CD4-positive, alpha-beta T cell treated with Interferon gamma for 1 hour (primary cell): ENCODE measurements at regions not wholly inside any gene's neighbourhood (a gene's known extent, or its start where the extent isn't known, plus 50 kb on each side); places are given as distances from the start of the nearest gene placed in this dataset.

Source experiments
- DNase-seq: peaks from one replicate; pipeline ENCODE4 v3.0.0-alpha.2; 2020

GRCh38 chr7:67571026-67571545, 574.5 kb downstream of the TYW1 start:
- no peak for DNase-seq

DNA sequence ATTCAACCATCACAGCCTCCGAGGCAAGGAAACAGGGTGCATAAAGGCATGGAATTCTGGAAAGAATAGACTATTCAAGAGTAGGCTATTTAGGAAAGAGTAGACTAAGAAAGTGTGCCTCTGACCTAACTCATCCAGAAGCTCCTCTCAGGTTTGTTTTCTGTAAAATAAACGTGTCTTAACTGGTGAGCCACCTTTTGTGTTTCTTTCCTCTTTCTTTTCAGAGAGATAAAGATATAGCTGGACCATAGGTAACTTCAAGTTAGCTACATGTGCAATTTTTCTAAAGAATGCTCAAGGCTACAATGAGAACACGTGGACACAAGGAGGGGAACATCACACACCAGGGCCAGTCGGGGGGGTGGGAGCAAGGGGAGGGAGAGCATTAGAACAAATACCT, 577.0 kb downstream of the TYW1 start:
- no peak for DNase-seq

DNA sequence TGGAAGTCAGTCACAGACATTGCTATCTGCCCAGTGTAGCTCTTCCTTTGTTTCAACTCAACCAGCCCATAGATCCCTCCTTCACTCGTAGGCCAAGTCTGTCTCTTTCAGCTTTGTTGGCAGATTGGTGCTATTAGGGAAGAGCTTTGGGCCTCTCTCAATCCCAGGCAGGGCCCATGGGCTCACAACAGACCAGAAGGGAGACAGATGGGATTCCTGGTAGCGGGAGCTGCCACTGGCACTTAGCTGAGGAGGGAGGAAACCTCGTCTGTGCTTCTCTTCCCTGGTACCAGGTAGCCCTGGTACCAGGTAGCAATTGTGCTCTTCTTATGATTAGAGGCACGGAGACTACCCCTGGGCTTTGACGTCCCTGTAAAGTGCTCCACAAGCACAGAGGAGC, 592.0 kb downstream of the TYW1 start:
- no peak for DNase-seq

GRCh38 chr7:67589183-67589582, 592.5 kb downstream of the TYW1 start:
- DNase-seq, result no peak

DNA sequence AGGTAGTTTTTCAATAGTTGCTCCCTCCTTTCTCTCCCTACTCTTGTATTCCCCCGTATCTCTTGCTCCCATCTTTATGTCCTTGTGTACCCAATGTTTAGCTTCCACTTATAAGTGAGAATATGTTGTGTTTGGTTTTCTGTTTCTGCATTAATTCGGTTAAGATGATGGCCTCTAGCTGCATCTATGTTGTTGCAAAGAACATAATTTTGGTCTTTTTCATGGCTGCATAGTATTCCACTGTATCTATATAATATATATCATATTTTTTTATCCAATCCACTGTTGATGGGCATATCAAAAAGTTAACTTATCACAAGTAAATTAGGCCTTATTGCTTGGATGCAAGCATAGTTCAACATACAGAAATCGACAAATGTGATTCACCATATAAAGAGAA, 594.0 kb downstream of the TYW1 start:
- no peak for DNase-seq

GRCh38 chr7:67593794-67594193, 597.2 kb downstream of the TYW1 start:
- DNase-seq, result no peak

GRCh38 chr7:67595431-67596180, 599.0 kb downstream of the TYW1 start:
- no peak for DNase-seq

DNA sequence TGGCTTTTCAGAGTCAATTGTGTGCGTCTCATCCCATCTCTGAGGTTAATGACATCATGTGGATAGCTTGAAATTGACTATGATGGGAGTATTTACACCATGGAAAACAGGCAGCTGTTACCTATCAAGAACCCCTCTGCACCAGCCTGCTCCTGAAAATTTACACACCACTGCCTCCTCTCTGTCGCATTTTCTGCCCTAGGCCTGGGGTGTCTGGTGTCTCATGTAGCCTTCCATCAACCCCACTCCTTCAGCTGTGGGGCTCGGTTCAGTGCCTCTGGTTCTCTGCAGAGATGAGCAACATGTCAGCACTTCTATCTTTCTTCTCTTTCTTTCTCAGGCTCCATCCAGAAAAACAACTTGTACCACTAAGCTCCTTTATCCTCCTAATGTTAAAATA, 600.5 kb downstream of the TYW1 start:
- DNase-seq, result no peak

DNA sequence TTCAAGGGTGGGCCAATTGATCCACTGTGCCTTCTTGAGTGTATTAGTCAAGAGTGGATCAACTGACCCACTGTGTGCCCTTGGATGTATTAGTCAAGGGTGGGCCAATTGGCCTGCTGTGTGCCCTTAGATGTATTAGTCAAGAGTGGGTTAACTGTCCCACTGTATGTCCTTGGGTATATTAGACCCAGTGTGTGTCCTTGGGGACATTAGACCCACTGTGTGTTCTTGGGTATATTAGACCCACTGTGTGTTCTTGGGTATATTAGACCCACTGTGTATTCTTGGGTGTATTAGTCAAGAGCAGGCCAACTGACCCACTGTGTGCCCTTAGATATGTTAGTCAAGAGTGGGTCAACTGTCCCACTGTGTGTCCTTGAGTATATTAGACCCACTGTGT, 601.8 kb downstream of the TYW1 start:
- no peak for DNase-seq

- DNase-seq, result no peak
These were observed 602.9 kb downstream of the TYW1 start for GRCh38 chr7:67599331-67600062.

- no peak for DNase-seq
These were observed 605.7 kb downstream of the TYW1 start for GRCh38 chr7:67602246-67602887.

- DNase-seq, result no peak
These were observed 608.1 kb downstream of the TYW1 start for GRCh38 chr7:67604461-67605386.

DNA sequence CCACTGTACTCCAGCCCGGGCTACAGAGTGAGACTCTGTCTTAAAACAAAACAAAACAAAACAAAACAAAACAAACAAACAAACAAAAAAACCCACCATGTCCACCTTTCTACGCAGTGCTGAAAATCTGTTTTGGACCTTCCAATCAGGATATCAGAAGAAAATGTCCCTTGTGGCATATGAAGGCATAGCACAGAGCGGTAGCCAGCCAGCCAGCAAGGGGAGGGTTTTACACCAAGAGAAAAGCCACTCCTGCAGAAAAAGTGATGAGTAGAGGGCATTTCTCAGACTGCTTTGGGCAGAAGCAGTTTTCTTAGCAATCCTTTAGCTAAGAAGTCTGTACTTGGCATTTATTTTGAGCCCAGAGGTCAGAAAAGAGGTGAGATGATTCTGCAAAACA, 612.2 kb downstream of the TYW1 start:
- DNase-seq, result no peak

DNA sequence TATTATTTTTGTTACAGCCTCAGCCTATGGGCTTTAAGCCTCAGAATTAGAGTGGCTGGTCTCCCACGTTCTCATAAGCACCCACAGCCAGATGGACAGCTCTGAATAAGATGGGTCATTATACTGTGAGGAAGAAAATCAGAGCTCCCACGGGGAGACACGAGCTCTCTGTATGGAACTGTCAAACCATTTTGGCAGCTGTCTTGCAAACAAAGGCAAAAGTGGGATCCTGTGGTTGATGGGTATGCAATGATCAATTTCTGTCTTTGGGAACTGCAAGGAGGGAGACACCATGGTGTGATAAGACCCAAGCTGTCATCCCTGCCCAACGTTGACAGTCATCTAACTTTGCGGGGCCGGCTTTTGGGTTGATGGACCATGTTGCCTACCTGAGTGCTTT, 614.3 kb downstream of the TYW1 start:
- DNase-seq, result no peak

DNA sequence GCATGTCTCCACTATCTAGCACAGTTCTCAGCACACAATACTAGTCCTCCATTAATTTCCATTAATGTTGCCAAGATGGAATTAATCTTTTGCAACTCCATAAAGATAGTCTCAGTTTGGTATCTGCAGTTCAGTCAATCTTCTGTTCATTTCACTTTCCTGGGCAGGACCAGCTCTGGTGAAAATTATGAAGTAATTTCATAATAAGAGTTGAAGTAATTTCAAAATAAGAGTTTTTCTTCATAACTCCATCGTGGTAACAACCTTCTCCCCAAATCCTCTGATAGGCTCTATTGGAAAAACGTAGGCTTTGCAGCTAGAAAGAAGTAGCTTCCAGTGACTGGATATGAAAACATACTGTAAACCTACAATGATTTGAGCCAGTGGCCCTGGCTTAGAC, 618.2 kb downstream of the TYW1 start:
- no peak for DNase-seq

GRCh38 chr7:67616517-67616916, 619.9 kb downstream of the TYW1 start:
- no peak for DNase-seq

GRCh38 chr7:67618556-67619162, 622.0 kb downstream of the TYW1 start:
- DNase-seq, result no peak

GRCh38 chr7:67619175-67619574, 622.5 kb downstream of the TYW1 start:
- no peak for DNase-seq

DNA sequence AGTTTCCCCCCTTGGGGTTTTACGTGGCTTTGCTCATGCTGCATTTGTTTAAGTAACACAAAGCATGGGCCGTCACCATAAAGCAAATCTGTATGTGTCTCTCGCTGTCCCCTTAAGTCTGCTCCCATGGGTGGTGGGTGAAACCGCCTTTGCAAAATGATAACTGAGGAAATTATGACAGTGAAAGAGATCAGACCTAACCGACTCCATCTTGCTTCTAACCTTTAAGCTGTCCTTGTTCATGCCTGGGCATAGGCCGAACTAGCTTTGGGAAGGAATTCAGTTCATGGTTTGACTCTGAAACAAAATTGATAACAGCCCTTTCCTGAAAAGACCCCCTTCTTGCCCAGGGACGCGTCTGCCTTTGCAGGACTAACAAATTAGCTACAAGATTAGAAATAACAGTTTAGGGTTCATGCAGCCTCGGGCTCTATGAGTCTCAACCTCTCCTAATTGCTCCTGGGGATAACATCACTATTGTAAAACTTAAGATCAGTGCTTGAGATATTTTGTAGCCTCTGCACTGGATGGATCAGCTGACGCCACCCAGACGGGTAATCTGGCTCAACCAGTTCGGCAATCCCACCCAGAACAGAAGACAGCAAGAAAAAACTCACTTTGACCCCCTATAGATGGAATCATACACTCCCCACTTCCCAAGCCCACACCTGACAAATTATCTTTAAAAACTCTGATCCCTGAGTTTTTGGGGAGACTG, 623.7 kb downstream of the TYW1 start:
- DNase-seq, result no peak

DNA sequence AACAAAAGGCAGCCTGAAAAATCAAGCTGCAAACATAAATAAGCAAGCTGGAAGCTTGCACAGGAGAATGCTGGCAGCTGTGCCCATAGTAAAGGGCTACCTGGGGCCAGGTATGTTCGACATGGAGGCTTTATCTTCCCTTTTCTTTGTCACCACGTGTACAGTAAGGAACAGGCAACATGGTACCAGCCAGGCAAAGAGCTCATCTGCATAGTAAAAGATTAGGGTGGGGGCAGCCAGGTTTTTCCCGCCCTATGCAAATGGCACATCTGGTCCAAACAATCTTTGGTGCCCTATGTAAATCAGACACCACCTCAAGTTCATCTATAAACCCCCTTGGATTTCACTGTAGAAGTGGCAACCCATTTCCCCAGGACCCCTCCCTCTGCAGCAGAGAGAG, 625.1 kb downstream of the TYW1 start:
- DNase-seq, result no peak

DNA sequence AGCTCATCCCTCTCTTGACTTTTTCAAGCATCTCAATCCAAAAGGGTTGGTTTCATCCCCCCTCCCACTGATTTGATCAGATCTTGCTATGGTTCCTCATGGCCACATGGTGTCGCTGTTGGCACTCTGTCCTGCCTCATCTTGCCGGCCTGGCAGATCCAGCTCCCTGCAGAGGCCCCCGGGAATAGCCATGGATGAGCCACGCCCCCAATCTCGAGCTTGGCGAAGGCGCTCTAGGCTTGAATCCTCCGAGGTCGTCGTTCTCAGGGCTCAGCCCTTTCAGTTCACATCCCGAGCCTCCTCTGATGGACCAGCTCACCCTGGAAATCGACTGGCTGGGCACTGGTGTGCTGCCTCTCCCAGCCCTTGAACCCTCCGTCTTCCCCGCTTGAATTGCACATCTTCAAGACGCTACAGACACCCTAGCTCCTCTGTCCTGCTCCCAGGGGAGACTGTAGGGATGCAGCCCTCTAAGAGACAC, 628.7 kb downstream of the TYW1 start:
- DNase-seq, result no peak

- no peak for DNase-seq
These were observed 634.8 kb downstream of the TYW1 start for GRCh38 chr7:67631476-67631875.
